ENCODE measurements at regions not wholly inside any gene's neighbourhood (a gene's known extent, or its start where the extent isn't known, plus 50 kb on each side); places are given as distances from the start of the nearest gene placed in this dataset.

GRCh38 chr7:84263106-84263505, 68.5 kb upstream of the SEMA3A start:
- no peak overlapping the region for H3K4me2 ChIP-seq (ENCODE audit: low read length)
- no peak overlapping the region for H3K4me3 ChIP-seq (replicated peaks in 1 of 2; ENCODE audit: low read depth in 1 of 2, low read length in 2 of 2)
- no peak overlapping the region for H3K9ac ChIP-seq (ENCODE audit: low read length)
- TF ChIP-seq SRF (IDR thresholded peaks at IDR 0.05; ENCODE audit: low read depth), result no peak
- no peak for TF ChIP-seq ATF3 (IDR thresholded peaks at IDR 0.05)
- no peak for TF ChIP-seq SP1 (IDR thresholded peaks at IDR 0.05; ENCODE audit: low read depth)
- no peak for TF ChIP-seq TCF7L2 (IDR thresholded peaks at IDR 0.05; ENCODE audit: borderline replicate concordance, extremely low read depth, insufficient read depth, insufficient read length)
- no peak for TF ChIP-seq ELF1 (IDR thresholded peaks at IDR 0.05; ENCODE audit: borderline replicate concordance, low read depth)
- TF ChIP-seq ZFX (IDR thresholded peaks at IDR 0.05), result no peak
- TF ChIP-seq CEBPB (IDR thresholded peaks at IDR 0.05; ENCODE audit: low read depth), result no peak
- TF ChIP-seq CTCF (IDR thresholded peaks at IDR 0.05 in 2 of 3, conservative IDR thresholded peaks at IDR 0.05 in 1 of 3; ENCODE audit: borderline replicate concordance in 1 of 3, insufficient read depth in 1 of 3, low read depth in 2 of 3, low read length in 2 of 3), result no peak
- TF ChIP-seq POLR2A (IDR thresholded peaks at IDR 0.05; ENCODE audit: borderline replicate concordance, extremely low read depth, insufficient read depth, insufficient read length), result no peak
- no peak for TF ChIP-seq EZH2phosphoT487 (IDR thresholded peaks at IDR 0.05; ENCODE audit: borderline replicate concordance)
- no peak for TF ChIP-seq REST (IDR thresholded peaks at IDR 0.05; ENCODE audit: low read depth)
- TF ChIP-seq SIN3A (IDR thresholded peaks at IDR 0.05; ENCODE audit: low read depth), result no peak
- ChIA-PET POLR2A (no interaction called here), RAD21 (ENCODE audit: low non-redundant PET in 1 of 2, low total read pairs in 2 of 2, uncharacterized antibody in 2 of 2, unreplicated experiment in 2 of 2) (no interaction called here), CTCF (no interaction called here)
- no peaks in the 10 kb centered on the region for H3K36me3 ChIP-seq (ENCODE audit: control insufficient read depth in 1 of 2, insufficient read depth in 2 of 2, low read length in 2 of 2)
- H3K4me1 ChIP-seq (ENCODE audit: control insufficient read depth in 1 of 2, insufficient read depth in 2 of 2, low read length in 2 of 2), result no peaks in the 10 kb centered on the region
- no peaks in the 10 kb centered on the region for H3K27me3 ChIP-seq (ENCODE audit: insufficient read depth, low read length)
- ATAC-seq (no peak), DNase-seq (ENCODE audit: low read depth, low spot score) (no peak)
- BruUV-seq (replicated peaks), result no TSS peak
- H3K9me2 ChIP-seq (ENCODE audit: insufficient read depth), result no peaks in the 10 kb centered on the region
- intact Hi-C loops (cut with micrococcal nuclease), result no loop called here
- no peaks in the 10 kb centered on the region for H3K9me3 ChIP-seq (ENCODE audit: control insufficient read depth in 1 of 2, insufficient read depth in 1 of 2, low read depth in 1 of 2, low read length in 2 of 2)
- no peaks in the 10 kb centered on the region; the same call in 1 of the 2 replicates for H4K20me1 ChIP-seq (ENCODE audit: insufficient read depth)
- H2AFZ ChIP-seq (ENCODE audit: low read depth, low read length, poor library complexity, severe bottlenecking), result no peak overlapping the region
- no peak overlapping the region for H3K27ac ChIP-seq (ENCODE audit: low read depth, low read length)
- no peaks in the 10 kb centered on the region for H3K79me2 ChIP-seq (ENCODE audit: insufficient read depth, low read length)

All from HCT116 (cell line).